Naive B cell (primary cell): ENCODE measurements at regions not wholly inside any gene's neighbourhood (a gene's known extent, or its start where the extent isn't known, plus 50 kb on each side); places are given as distances from the start of the nearest gene placed in this dataset.

Experiments used
- ATAC-seq, 2 donors: fragments of 150-1000 bp; cut with Tn5 transposase; 2 replicates each; pipeline ENCODE4 v1.10.0; 2021; ENCODE audit warnings: low read depth in 2 of 2, mild to moderate bottlenecking in 2 of 2, moderate library complexity in 2 of 2
- DNase-seq: peaks from one replicate; pipeline ENCODE4 v3.0.0; 2022
- H3K27ac Mint-ChIP-seq, 6 donors: one replicate each; pipeline ENCODE4 v1.8.0; 2020 to 2022; ENCODE audit warnings: mild to moderate bottlenecking in 6 of 6, mixed read lengths in 6 of 6, moderate library complexity in 5 of 6, inconsistent platforms in 2 of 6
- H3K27me3 Mint-ChIP-seq, 3 donors: one replicate each; pipeline ENCODE4 v1.8.0; 2021 to 2022; ENCODE audit warnings: mixed read lengths in 3 of 3, mild to moderate bottlenecking in 1 of 3
- H3K36me3 Mint-ChIP-seq, 2 donors: one replicate each; pipeline ENCODE4 v1.8.0; 2020 to 2022; ENCODE audit warnings: mixed read lengths in 2 of 2, inconsistent platforms in 1 of 2, mild to moderate bottlenecking in 1 of 2
- H3K4me1 Mint-ChIP-seq, 3 donors: one replicate each; pipeline ENCODE4 v1.8.0; 2020 to 2022; ENCODE audit warnings: mixed read lengths in 3 of 3, inconsistent platforms in 1 of 3, mild to moderate bottlenecking in 1 of 3, moderate library complexity in 1 of 3
- H3K4me3 Mint-ChIP-seq, 8 donors: one replicate each; pipeline ENCODE4 v1.8.0; 2020 to 2022; ENCODE audit warnings: mild to moderate bottlenecking in 8 of 8, mixed read lengths in 8 of 8, moderate library complexity in 8 of 8, inconsistent platforms in 2 of 8
- H3K9me3 Mint-ChIP-seq, 7 donors: one replicate each; pipeline ENCODE4 v1.8.0; 2020 to 2022; ENCODE audit warnings: mixed read lengths in 7 of 7, mild to moderate bottlenecking in 5 of 7, inconsistent platforms in 2 of 7, moderate library complexity in 1 of 7

- no peaks in the 10 kb centered on the region for H3K27me3 Mint-ChIP-seq
- peaks cover 12 to 19% of the 10 kb centered on the region in 2 donors for H3K36me3 Mint-ChIP-seq
Measured at GRCh38 chr3:72442759-72443158, 405.5 kb downstream of the SHQ1 start.

GRCh38 chr3:72441284-72441994 lies 406.8 kb downstream of the SHQ1 start:
- ATAC-seq (no peak), DNase-seq (no peak)
- Mint-ChIP-seq H3K36me3 (peaks cover 12 to 19% of the 10 kb centered on the region in 2 donors), H3K4me1 (peaks cover 72 to 90% (median 84%) of the 10 kb centered on the region in 3 donors), H3K9me3 (no peaks in the 10 kb centered on the region), H3K27me3 (no peaks in the 10 kb centered on the region), H3K27ac (peak overlapping the region in 1 of 6 donors; percentile 35), H3K4me3 (peak overlapping the region in 2 of 8 donors; percentile 1 to 57)

More at GRCh38 chr3:72442759-72443158, 405.5 kb downstream of the SHQ1 start:
- Mint-ChIP-seq H3K9me3 (no peaks in the 10 kb centered on the region), H3K4me3 (peak overlapping the region in 6 of 8 donors; percentile 10 to 96 (median 48)), H3K27ac (peak overlapping the region in 2 of 6 donors; percentile 7 to 79), H3K4me1 (peaks cover 65 to 86% (median 83%) of the 10 kb centered on the region in 3 donors)
- DNase-seq = no peak
- no peak for ATAC-seq

GRCh38 chr3:72440491-72440890 lies 407.8 kb downstream of the SHQ1 start:
- Mint-ChIP-seq H3K4me3 (peak overlapping the region in 7 of 8 donors; percentile 7 to 67 (median 43)), H3K9me3 (no peaks in the 10 kb centered on the region), H3K27ac (no peak overlapping the region), H3K36me3 (peaks cover 12 to 19% of the 10 kb centered on the region in 2 donors), H3K4me1 (peaks cover 62 to 84% (median 75%) of the 10 kb centered on the region in 3 donors), H3K27me3 (no peaks in the 10 kb centered on the region)
- peak; percentile 29 for DNase-seq
- ATAC-seq = peak; percentile 67 to 71

GRCh38 chr3:72439321-72440183 lies 408.7 kb downstream of the SHQ1 start:
- H3K36me3 Mint-ChIP-seq = peaks cover 10 to 19% of the 10 kb centered on the region in 2 donors
- peak overlapping the region in 7 of 8 donors; percentile 3 to 73 (median 43) for H3K4me3 Mint-ChIP-seq
- peaks cover 59 to 82% (median 72%) of the 10 kb centered on the region in 3 donors for H3K4me1 Mint-ChIP-seq
- H3K9me3 Mint-ChIP-seq = no peaks in the 10 kb centered on the region
- H3K27ac Mint-ChIP-seq = peak overlapping the region in 1 of 6 donors; percentile 22
- ATAC-seq (peak; percentile 18 to 32), DNase-seq (no peak)
- H3K27me3 Mint-ChIP-seq = no peaks in the 10 kb centered on the region

- ATAC-seq (peak in 1 of 2 donors; percentile 24), DNase-seq (no peak)
- H3K4me1 Mint-ChIP-seq = peaks cover 55 to 77% (median 66%) of the 10 kb centered on the region in 3 donors
- no peaks in the 10 kb centered on the region for H3K9me3 Mint-ChIP-seq
- H3K27ac Mint-ChIP-seq = no peak overlapping the region
- peak overlapping the region in 3 of 8 donors; percentile 2 to 55 (median 22) for H3K4me3 Mint-ChIP-seq
- peaks cover 7 to 12% of the 10 kb centered on the region in 2 donors for H3K36me3 Mint-ChIP-seq
- H3K27me3 Mint-ChIP-seq = no peaks in the 10 kb centered on the region
Measured at GRCh38 chr3:72437661-72438406, 410.4 kb downstream of the SHQ1 start.

- peaks cover 7 to 12% of the 10 kb centered on the region in 2 donors for H3K36me3 Mint-ChIP-seq
- peak overlapping the region in 1 of 8 donors; percentile 27 for H3K4me3 Mint-ChIP-seq
- H3K27me3 Mint-ChIP-seq = no peaks in the 10 kb centered on the region
- DNase-seq (no peak), ATAC-seq (no peak)
- no peaks in the 10 kb centered on the region for H3K9me3 Mint-ChIP-seq
- H3K4me1 Mint-ChIP-seq = peaks cover 53 to 77% (median 66%) of the 10 kb centered on the region in 3 donors
- no peak overlapping the region for H3K27ac Mint-ChIP-seq
Measured at GRCh38 chr3:72436863-72437592, 411.2 kb downstream of the SHQ1 start.

GRCh38 chr3:72434296-72434695 lies 413.9 kb downstream of the SHQ1 start:
- peaks cover 7 to 11% of the 10 kb centered on the region in 2 donors for H3K36me3 Mint-ChIP-seq
- H3K9me3 Mint-ChIP-seq = no peaks in the 10 kb centered on the region
- ATAC-seq = no peak
- H3K27me3 Mint-ChIP-seq = no peaks in the 10 kb centered on the region
- peaks cover 43 to 76% (median 61%) of the 10 kb centered on the region in 3 donors for H3K4me1 Mint-ChIP-seq
- no peak overlapping the region for H3K4me3 Mint-ChIP-seq
- no peak for DNase-seq
- peak overlapping the region in 1 of 6 donors; percentile 1 for H3K27ac Mint-ChIP-seq

- H3K9me3 Mint-ChIP-seq = no peaks in the 10 kb centered on the region
- ATAC-seq = no peak
- peaks cover 37 to 74% (median 59%) of the 10 kb centered on the region in 3 donors for H3K4me1 Mint-ChIP-seq
- no peak for DNase-seq
- no peak overlapping the region for H3K27ac Mint-ChIP-seq
- no peaks in the 10 kb centered on the region for H3K36me3 Mint-ChIP-seq
- no peak overlapping the region for H3K4me3 Mint-ChIP-seq
- no peaks in the 10 kb centered on the region for H3K27me3 Mint-ChIP-seq
Measured at GRCh38 chr3:72432246-72432645, 416.0 kb downstream of the SHQ1 start.

GRCh38 chr3:72429589-72430353 lies 418.5 kb downstream of the SHQ1 start:
- Mint-ChIP-seq H3K4me1 (peaks cover 52 to 89% (median 81%) of the 10 kb centered on the region in 3 donors), H3K4me3 (peak overlapping the region in 2 of 8 donors; percentile 20 to 23), H3K27ac (no peak overlapping the region), H3K36me3 (no peaks in the 10 kb centered on the region), H3K27me3 (no peaks in the 10 kb centered on the region), H3K9me3 (peaks cover 0 to 2% (median 0%) of the 10 kb centered on the region in 7 donors)
- ATAC-seq = no peak
- DNase-seq = no peak

GRCh38 chr3:72428803-72429202 lies 419.4 kb downstream of the SHQ1 start:
- H3K27me3 Mint-ChIP-seq = no peaks in the 10 kb centered on the region
- no peaks in the 10 kb centered on the region for H3K36me3 Mint-ChIP-seq
- H3K27ac Mint-ChIP-seq = no peak overlapping the region
- H3K9me3 Mint-ChIP-seq = peaks cover 0 to 2% (median 0%) of the 10 kb centered on the region in 7 donors
- peaks cover 50 to 87% (median 81%) of the 10 kb centered on the region in 3 donors for H3K4me1 Mint-ChIP-seq
- peak overlapping the region in 1 of 8 donors; percentile 66 for H3K4me3 Mint-ChIP-seq
- DNase-seq (no peak), ATAC-seq (no peak)

GRCh38 chr3:72427624-72428023 lies 420.6 kb downstream of the SHQ1 start:
- ATAC-seq = peak; percentile 45 to 52
- peaks cover 0 to 12% (median 2%) of the 10 kb centered on the region in 7 donors for H3K9me3 Mint-ChIP-seq
- peaks cover 47 to 85% (median 78%) of the 10 kb centered on the region in 3 donors for H3K4me1 Mint-ChIP-seq

More at GRCh38 chr3:72427624-72428023, 420.6 kb downstream of the SHQ1 start:
- Mint-ChIP-seq H3K4me3 (peak overlapping the region in 7 of 8 donors; percentile 36 to 90 (median 64)), H3K27me3 (no peaks in the 10 kb centered on the region), H3K36me3 (peaks cover 0 to 5% of the 10 kb centered on the region in 2 donors), H3K27ac (peak overlapping the region in 5 of 6 donors; percentile 68 to 87 (median 76))
- no peak for DNase-seq
